WERI-Rb-1 (cell line): ENCODE measurements at regions not wholly inside any gene's neighbourhood (a gene's known extent, or its start where the extent isn't known, plus 50 kb on each side); places are given as distances from the start of the nearest gene placed in this dataset.

Experiments used
- DNase-seq: peaks from one replicate; pipeline ENCODE4 v3.0.0-alpha.2; 2020
- H3K27ac ChIP-seq: fragments of 250-450 bp; sonication (Bioruptor Pico); 2 replicates; pipeline ENCODE4 v1.5.1; 2020; ENCODE audit warnings: mild to moderate bottlenecking, moderate library complexity
- H3K27me3 ChIP-seq: fragments of 250-450 bp; sonication (Bioruptor Pico); 2 replicates; pipeline ENCODE4 v1.5.1; 2021; ENCODE audit warnings: mild to moderate bottlenecking, low read depth, moderate library complexity; ENCODE audit not compliant: insufficient read depth, severe bottlenecking
- H3K36me3 ChIP-seq: fragments of 250-450 bp; sonication (Bioruptor Pico); 2 replicates; pipeline ENCODE4 v1.5.1; 2020; ENCODE audit warnings: mild to moderate bottlenecking, moderate library complexity
- H3K4me3 ChIP-seq: 2 replicates; pipeline ENCODE4 v1.5.1; 2011; ENCODE audit warnings: low read depth, mild to moderate bottlenecking, control low read depth, low read length
- H3K9me3 ChIP-seq: fragments of 250-450 bp; sonication (Bioruptor Pico); 2 replicates; pipeline ENCODE4 v1.5.1; 2021; ENCODE audit warnings: mild to moderate bottlenecking, moderate library complexity; ENCODE audit not compliant: severe bottlenecking
- CTCF ChIP-seq: IDR thresholded peaks from 2 replicates; pipeline ENCODE4 v1.5.1; 2011; ENCODE audit warnings: low read depth, mild to moderate bottlenecking, control low read depth, inconsistent platforms, low read length

GRCh38 chr2:238640486-238640885, 207.4 kb upstream of the TWIST2 start:
- H3K27me3 ChIP-seq = peaks cover 96% of the 10 kb centered on the region
- H3K4me3 ChIP-seq = no peak overlapping the region
- no peak for DNase-seq
- TF ChIP-seq CTCF = no peak
- H3K9me3 ChIP-seq = peaks cover 2% of the 10 kb centered on the region
- no peaks in the 10 kb centered on the region for H3K36me3 ChIP-seq
- H3K27ac ChIP-seq = no peak overlapping the region

GRCh38 chr2:238642973-238643372, 204.9 kb upstream of the TWIST2 start:
- H3K27ac ChIP-seq = no peak overlapping the region
- TF ChIP-seq CTCF = no peak
- H3K4me3 ChIP-seq = no peak overlapping the region
- H3K27me3 ChIP-seq = peaks cover 96% of the 10 kb centered on the region
- no peaks in the 10 kb centered on the region for H3K36me3 ChIP-seq
- no peaks in the 10 kb centered on the region for H3K9me3 ChIP-seq
- no peak for DNase-seq

DNA sequence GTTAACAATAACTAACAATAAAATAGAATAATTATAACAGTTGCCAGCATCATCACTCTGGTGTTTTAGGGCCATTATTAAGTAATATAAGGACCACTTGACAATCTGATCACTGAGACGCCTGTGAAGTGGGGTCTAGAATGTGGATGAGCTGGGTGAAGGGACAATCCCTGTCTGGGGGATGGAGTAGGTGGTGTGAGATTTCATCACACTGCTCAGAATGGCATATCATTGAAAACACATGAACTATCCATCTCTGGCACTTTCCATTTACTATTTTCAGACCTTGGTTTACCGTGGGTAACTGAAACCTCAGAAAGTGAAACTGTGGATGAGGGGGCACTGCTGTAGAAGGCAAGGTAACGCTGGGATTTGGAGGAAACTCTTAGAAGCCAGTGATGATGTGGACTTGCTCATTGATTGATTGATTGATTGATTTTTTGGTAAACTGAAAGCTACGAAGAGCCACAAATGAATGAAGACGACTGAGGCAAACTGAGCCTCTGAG, 204.4 kb upstream of the TWIST2 start:
- Histone ChIP-seq H3K27ac (no peak overlapping the region), H3K4me3 (no peak overlapping the region), H3K36me3 (no peaks in the 10 kb centered on the region), H3K27me3 (peaks cover 96% of the 10 kb centered on the region), H3K9me3 (no peaks in the 10 kb centered on the region)
- no peak for TF ChIP-seq CTCF
- no peak for DNase-seq

GRCh38 chr2:238644095-238645081, 203.5 kb upstream of the TWIST2 start:
- no peak overlapping the region for H3K27ac ChIP-seq
- H3K36me3 ChIP-seq = no peaks in the 10 kb centered on the region
- H3K4me3 ChIP-seq = no peak overlapping the region
- no peaks in the 10 kb centered on the region for H3K9me3 ChIP-seq
- peaks cover 93% of the 10 kb centered on the region for H3K27me3 ChIP-seq
- no peak for DNase-seq
- TF ChIP-seq CTCF = no peak

GRCh38 chr2:238645095-238645494, 202.8 kb upstream of the TWIST2 start:
- TF ChIP-seq CTCF = no peak
- Histone ChIP-seq H3K4me3 (no peak overlapping the region), H3K27me3 (peaks cover 93% of the 10 kb centered on the region), H3K36me3 (no peaks in the 10 kb centered on the region), H3K9me3 (no peaks in the 10 kb centered on the region), H3K27ac (no peak overlapping the region)
- no peak for DNase-seq

DNA sequence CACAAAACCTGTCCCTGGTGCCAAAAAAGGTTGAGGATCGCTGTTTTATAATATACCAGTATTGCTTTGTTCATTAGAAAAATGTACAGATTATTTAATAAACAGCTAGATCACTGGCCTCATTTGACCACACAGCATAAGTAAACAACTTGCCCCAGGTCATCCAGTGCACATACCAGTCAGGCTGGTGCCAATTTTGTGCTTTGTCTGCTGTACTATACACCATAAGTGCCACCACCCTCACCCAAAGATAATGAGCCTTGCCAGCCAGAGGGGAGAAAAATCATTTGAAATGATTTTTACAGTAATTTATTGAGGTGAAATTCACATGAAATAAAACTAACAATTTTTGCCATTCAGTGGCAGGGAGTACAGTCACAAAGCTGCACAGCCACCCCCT, 202.2 kb upstream of the TWIST2 start:
- no peak overlapping the region for H3K27ac ChIP-seq
- no peak overlapping the region for H3K4me3 ChIP-seq
- no peak for DNase-seq
- H3K9me3 ChIP-seq = no peaks in the 10 kb centered on the region
- H3K27me3 ChIP-seq = peaks cover 93% of the 10 kb centered on the region
- no peaks in the 10 kb centered on the region for H3K36me3 ChIP-seq
- no peak for TF ChIP-seq CTCF
